ENCODE measurements at regions not wholly inside any gene's neighbourhood (a gene's known extent, or its start where the extent isn't known, plus 50 kb on each side); places are given as distances from the start of the nearest gene placed in this dataset.

DNA sequence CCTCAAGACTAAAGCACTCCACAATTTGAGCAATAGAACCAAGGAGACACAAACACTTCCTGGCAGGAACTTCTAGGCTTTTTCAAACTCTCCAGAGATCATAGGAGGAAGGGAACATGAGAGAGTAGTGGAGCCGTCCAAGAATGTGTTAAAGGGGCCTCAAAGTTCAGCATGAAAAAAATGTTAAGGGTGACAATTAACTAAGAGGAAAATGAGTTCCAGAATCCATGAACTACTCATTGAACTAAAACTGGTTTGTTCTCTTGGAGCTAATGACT is 122.0 kb downstream of the WIF1 start:
- DNase-seq (ENCODE audit: low spot score) = no peak

Measured in left forelimb (tissue), 1 donor.